Activated naive CD4-positive, alpha-beta T cell treated with anti-CD3 and anti-CD28 coated beads for 36 hours (primary cell): ENCODE measurements at regions not wholly inside any gene's neighbourhood (a gene's known extent, or its start where the extent isn't known, plus 50 kb on each side); places are given as distances from the start of the nearest gene placed in this dataset.
"Not testable (repeated sequence)": the region's sequence is repeated elsewhere in the genome, so short reads cannot be mapped to it uniquely, and the experiment has no call there.

Source experiments
- CTCF ChIA-PET: fragments of 350-600 bp; sonication (Branson Sonifier 250); formaldehyde crosslinking; loops from one replicate; lab custom pipeline; 2021; ENCODE audit warnings: antibody characterized with exemption; lab: Charles Lee
- DNase-seq: peaks from one replicate; pipeline ENCODE4 v3.0.0-alpha.2; 2020
- H3K27ac Mint-ChIP-seq: one replicate; pipeline ENCODE4 v1.8.0; 2021; ENCODE audit warnings: mild to moderate bottlenecking, mixed read lengths
- H3K27me3 Mint-ChIP-seq: one replicate; pipeline ENCODE4 v1.8.0; 2021; ENCODE audit warnings: low read depth, mixed read lengths
- H3K36me3 Mint-ChIP-seq: one replicate; pipeline ENCODE4 v1.8.0; 2021; ENCODE audit warnings: low read depth, mixed read lengths
- H3K4me1 Mint-ChIP-seq: one replicate; pipeline ENCODE4 v1.8.0; 2021; ENCODE audit warnings: low read depth, mixed read lengths
- H3K4me3 Mint-ChIP-seq: one replicate; pipeline ENCODE4 v1.8.0; 2021; ENCODE audit warnings: mild to moderate bottlenecking, moderate library complexity, mixed read lengths
- H3K9me3 Mint-ChIP-seq: one replicate; pipeline ENCODE4 v1.8.0; 2021; ENCODE audit warnings: mixed read lengths
- intact Hi-C: fragments of 100-400 bp; cut with micrococcal nuclease; formaldehyde crosslinking; loops from one replicate; pipeline ENCODE4 v1.15.1; 2023

GRCh38 chr18:7178568-7178967 lies 52.3 kb upstream of the LRRC30 start:
- DNase-seq, H3K27me3 Mint-ChIP-seq, H3K36me3 Mint-ChIP-seq, H3K27ac Mint-ChIP-seq, CTCF ChIA-PET, H3K4me1 Mint-ChIP-seq, H3K4me3 Mint-ChIP-seq: not testable (repeated sequence)
- H3K9me3 Mint-ChIP-seq, result peaks cover 15% of the 10 kb centered on the region
- intact Hi-C loops, result loop anchor here (10.0 kb wide), 1 partner anchor 254 kb away; no protein-coding TSS in a partner anchor

GRCh38 chr18:7177116-7177744 lies 53.7 kb upstream of the LRRC30 start:
- CTCF ChIA-PET, result interaction anchor here (0.8 to 1.3 kb wide), 3 partner anchors 46 to 1319 kb away, joined by 3 to 6 read pairs (median 3); no protein-coding TSS in a partner anchor

GRCh38 chr18:7174344-7175095 lies 56.4 kb upstream of the LRRC30 start:
- H3K36me3 Mint-ChIP-seq, result no peaks in the 10 kb centered on the region
- H3K27ac Mint-ChIP-seq, result no peak overlapping the region
- no peak for DNase-seq
- CTCF ChIA-PET, result no interaction called here
- no peak overlapping the region for H3K4me3 Mint-ChIP-seq
- H3K27me3 Mint-ChIP-seq, result peaks cover 3% of the 10 kb centered on the region
- intact Hi-C loops, result loop anchor here (10.0 kb wide), 1 partner anchor 250 kb away; no protein-coding TSS in a partner anchor
- no peaks in the 10 kb centered on the region for H3K4me1 Mint-ChIP-seq
- no peaks in the 10 kb centered on the region for H3K9me3 Mint-ChIP-seq

More at GRCh38 chr18:7177116-7177744, 53.7 kb upstream of the LRRC30 start:
- Mint-ChIP-seq H3K27me3 (peaks cover 3% of the 10 kb centered on the region), H3K27ac (no peak overlapping the region), H3K4me1 (no peaks in the 10 kb centered on the region), H3K9me3 (peaks cover 5% of the 10 kb centered on the region), H3K36me3 (no peaks in the 10 kb centered on the region), H3K4me3 (no peak overlapping the region)
- DNase-seq, result peak; percentile 27
- intact Hi-C loops, result loop anchor here (10.0 kb wide), 1 partner anchor 252 kb away; no protein-coding TSS in a partner anchor

- no peaks in the 10 kb centered on the region for H3K9me3 Mint-ChIP-seq
- no peak overlapping the region for H3K4me3 Mint-ChIP-seq
- no peaks in the 10 kb centered on the region for H3K36me3 Mint-ChIP-seq
- no peak overlapping the region for H3K27ac Mint-ChIP-seq
- intact Hi-C loops, result loop anchor here (10.0 kb wide), 1 partner anchor 248 kb away; no protein-coding TSS in a partner anchor
- no peaks in the 10 kb centered on the region for H3K4me1 Mint-ChIP-seq
- no peak for DNase-seq
- CTCF ChIA-PET, result no interaction called here
- peaks cover 3% of the 10 kb centered on the region for H3K27me3 Mint-ChIP-seq
Observed at GRCh38 chr18:7173216-7173615, 55.6 kb upstream of the LAMA1 start.

- peaks cover 3% of the 10 kb centered on the region for H3K27me3 Mint-ChIP-seq
- no peak for DNase-seq
- H3K36me3 Mint-ChIP-seq, result no peaks in the 10 kb centered on the region
- no peak overlapping the region for H3K27ac Mint-ChIP-seq
- H3K4me1 Mint-ChIP-seq, result no peaks in the 10 kb centered on the region
- no peaks in the 10 kb centered on the region for H3K9me3 Mint-ChIP-seq
- no peak overlapping the region for H3K4me3 Mint-ChIP-seq
- CTCF ChIA-PET, result no interaction called here
- intact Hi-C loops, result loop anchor here (10.0 kb wide), 1 partner anchor 248 kb away; no protein-coding TSS in a partner anchor
Observed at GRCh38 chr18:7172611-7173010, 55.0 kb upstream of the LAMA1 start.

GRCh38 chr18:7170292-7170691 lies 52.7 kb upstream of the LAMA1 start:
- Mint-ChIP-seq H3K9me3 (no peaks in the 10 kb centered on the region), H3K27me3 (no peaks in the 10 kb centered on the region), H3K27ac (no peak overlapping the region), H3K4me1 (no peaks in the 10 kb centered on the region), H3K4me3 (no peak overlapping the region), H3K36me3 (no peaks in the 10 kb centered on the region)
- CTCF ChIA-PET, result no interaction called here
- no peak for DNase-seq
- intact Hi-C loops, result loop anchor here (10.0 kb wide), 1 partner anchor 245 kb away; no protein-coding TSS in a partner anchor

GRCh38 chr18:7169601-7170000 lies 52.0 kb upstream of the LAMA1 start:
- no peak overlapping the region for H3K4me3 Mint-ChIP-seq
- no peak for DNase-seq
- no peak overlapping the region for H3K27ac Mint-ChIP-seq
- no peaks in the 10 kb centered on the region for H3K4me1 Mint-ChIP-seq
- H3K36me3 Mint-ChIP-seq, result no peaks in the 10 kb centered on the region
- CTCF ChIA-PET, result no interaction called here
- H3K9me3 Mint-ChIP-seq, result no peaks in the 10 kb centered on the region
- no peaks in the 10 kb centered on the region for H3K27me3 Mint-ChIP-seq
- intact Hi-C loops, result no loop called here

GRCh38 chr18:7168408-7168807 lies 50.8 kb upstream of the LAMA1 start:
- Mint-ChIP-seq H3K4me1 (no peaks in the 10 kb centered on the region), H3K27me3 (no peaks in the 10 kb centered on the region), H3K27ac (no peak overlapping the region), H3K4me3 (no peak overlapping the region), H3K9me3 (no peaks in the 10 kb centered on the region), H3K36me3 (no peaks in the 10 kb centered on the region)
- intact Hi-C loops, result no loop called here
- CTCF ChIA-PET, result no interaction called here
- DNase-seq, result no peak
